GM12873 (cell line): ENCODE measurements at regions not wholly inside any gene's neighbourhood (a gene's known extent, or its start where the extent isn't known, plus 50 kb on each side); places are given as distances from the start of the nearest gene placed in this dataset.

Source experiments
- CTCF ChIP-seq: IDR thresholded peaks from 2 replicates; pipeline ENCODE4 v1.5.1; 2012; ENCODE audit warnings: low read depth, mild to moderate bottlenecking, moderate library complexity, low read length, control low read depth; ENCODE audit not compliant: insufficient read depth; ENCODE audit errors: missing control alignments

DNA sequence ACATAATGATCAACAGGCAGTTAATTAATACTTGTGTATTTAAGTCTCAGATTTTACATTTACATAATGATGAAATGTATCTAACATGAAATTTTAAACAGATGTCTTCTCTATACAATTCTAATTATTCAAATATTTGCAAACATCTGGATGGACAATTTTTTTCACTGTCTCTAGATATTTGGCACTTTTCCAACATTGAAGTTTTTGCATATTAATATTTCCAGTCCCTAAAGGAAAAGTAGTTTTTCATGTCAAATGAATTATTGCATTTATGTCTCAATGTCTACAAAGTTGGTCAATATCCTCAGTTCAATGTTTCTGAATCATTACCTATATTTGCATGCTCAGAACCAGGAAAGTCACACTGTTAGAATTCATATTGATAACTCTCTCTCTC is 560.9 kb upstream of the PKDCC start:
- TF ChIP-seq CTCF, result no peak

GRCh38 chr2:41488888-41489287 is 558.9 kb upstream of the PKDCC start:
- TF ChIP-seq CTCF, result no peak

DNA sequence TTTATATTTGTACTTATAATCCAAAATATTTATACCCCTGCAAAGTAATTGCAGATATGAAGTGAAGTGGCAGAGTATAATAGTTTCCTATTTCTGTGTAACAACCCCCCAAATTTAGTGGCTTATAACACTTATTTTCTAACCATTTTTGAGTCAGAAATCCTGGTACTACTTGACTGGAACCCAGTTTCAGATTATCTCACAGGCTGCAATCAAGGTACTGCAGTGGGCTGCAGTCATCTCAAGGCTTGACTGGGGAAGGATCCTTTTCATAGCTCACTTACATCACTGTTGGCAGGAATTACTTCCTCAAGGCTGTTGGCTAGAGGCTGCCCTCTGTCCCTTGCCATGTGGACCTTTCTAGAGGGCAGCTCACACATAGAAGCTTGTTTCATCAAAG is 558.2 kb upstream of the PKDCC start:
- TF ChIP-seq CTCF, result no peak

GRCh38 chr2:41495050-41495449 is 552.8 kb upstream of the PKDCC start:
- TF ChIP-seq CTCF, result no peak

DNA sequence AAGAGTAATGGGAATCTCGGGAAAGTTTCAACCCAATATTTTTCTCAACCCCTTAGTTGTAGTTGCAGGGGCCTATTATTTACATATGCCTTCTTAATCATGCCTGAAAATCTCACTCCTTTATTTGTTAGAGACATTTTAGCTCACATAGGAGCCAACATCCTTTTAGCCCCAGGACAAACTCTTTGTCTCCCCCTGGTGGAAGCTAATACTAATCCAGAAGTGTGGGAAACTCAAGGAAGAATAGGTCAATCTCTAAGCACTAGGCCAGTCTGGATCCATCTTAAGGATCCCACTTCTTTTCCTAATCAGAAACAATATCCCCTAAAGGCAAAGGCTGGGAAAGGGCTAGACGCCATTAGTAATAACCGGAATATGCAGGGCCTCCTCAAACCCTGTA is 550.9 kb upstream of the PKDCC start:
- TF ChIP-seq CTCF, result peak; percentile 42

- TF ChIP-seq CTCF, result no peak
Measured at GRCh38 chr2:41498781-41499180, 549.0 kb upstream of the PKDCC start.

GRCh38 chr2:41500895-41501294 is 546.9 kb upstream of the PKDCC start:
- no peak for TF ChIP-seq CTCF

- TF ChIP-seq CTCF, result no peak
Measured at GRCh38 chr2:41502752-41503151, 545.1 kb upstream of the PKDCC start.
